Endothelial cell of umbilical vein (primary cell): ENCODE measurements at regions not wholly inside any gene's neighbourhood (a gene's known extent, or its start where the extent isn't known, plus 50 kb on each side); places are given as distances from the start of the nearest gene placed in this dataset.

Source experiments
- BruUV-seq: library from RNA; stranded (reverse); fragments of 400-500 nt; replicated peaks from 2 replicates; lab custom pipeline; 2021; lab: Mats Ljungman, UMichigan
- CTCF ChIA-PET: fragments of 300-600, 350-600 bp; sonication (Branson Sonifier 250); formaldehyde crosslinking; loops from one replicate; lab custom pipeline; 2021; ENCODE audit warnings: antibody characterized with exemption, inconsistent platforms; lab: Charles Lee
- POLR2A ChIA-PET: fragments of 300-600, 350-600 bp; sonication (Branson Sonifier 250); formaldehyde crosslinking; loops from one replicate; lab custom pipeline; 2021; ENCODE audit warnings: antibody characterized with exemption, inconsistent platforms; lab: Charles Lee
- DNase-seq: peaks from one replicate; pipeline ENCODE4 v3.0.0-alpha.2; 2011; ENCODE audit warnings: low read depth, low spot score
- FAIRE-seq: peaks from 2 replicates; lab custom pipeline; 2011; peaks lifted over from hg19 to GRCh38; lab: Jason Lieb, UNC
- H2AFZ ChIP-seq: 2 replicates; pipeline ENCODE4 v1.6.0; 2012; ENCODE audit warnings: low read depth, low read length, control low read depth, inconsistent platforms
- H3K27ac ChIP-seq: 2 replicates; pipeline ENCODE4 v1.5.1; 2011; ENCODE audit warnings: low read depth, mild to moderate bottlenecking, control low read depth, low read length, moderate library complexity; ENCODE audit not compliant: insufficient read depth
- H3K27me3 ChIP-seq, 2 experiments: 2 replicates each; pipeline versions ENCODE4 v1.6.0 to v1.6.1; 2011; ENCODE audit warnings: low read length in 2 of 2, mixed read lengths in 1 of 2; ENCODE audit not compliant: control insufficient read depth in 2 of 2, insufficient read depth in 2 of 2
- H3K36me3 ChIP-seq, 2 experiments: 2 replicates in 1 of 2; 3 replicates in 1 of 2; pipeline ENCODE4 v1.5.1; 2011; ENCODE audit warnings: low read length in 2 of 2, mild to moderate bottlenecking in 1 of 2, moderate library complexity in 1 of 2; ENCODE audit not compliant: control insufficient read depth in 2 of 2, insufficient read depth in 2 of 2; ENCODE audit errors: extremely low read depth in 1 of 2
- H3K4me1 ChIP-seq: 3 replicates; pipeline ENCODE4 v1.5.1; 2011; ENCODE audit warnings: mild to moderate bottlenecking, low read length; ENCODE audit not compliant: control insufficient read depth, insufficient read depth; ENCODE audit errors: extremely low read depth
- H3K4me2 ChIP-seq: 2 replicates; pipeline ENCODE4 v1.6.1; 2011; ENCODE audit warnings: low read length, control low read depth, mixed read lengths; ENCODE audit not compliant: insufficient read depth
- H3K4me3 ChIP-seq, 3 experiments: fragments of 200-600 bp in 1 of 3; sonication (generic), shearing (Covaris generic) in 1 of 3; replicated peaks in 1 of 3; 2 replicates each; pipeline ENCODE4 v1.5.1; 2011 to 2016; ENCODE audit warnings: control low read depth in 3 of 3, low read length in 3 of 3, mild to moderate bottlenecking in 2 of 3, inconsistent platforms in 1 of 3, low read depth in 1 of 3, moderate library complexity in 1 of 3; ENCODE audit not compliant: insufficient read depth in 1 of 3
- H3K79me2 ChIP-seq: 2 replicates; pipeline ENCODE4 v1.6.0; 2012; ENCODE audit warnings: low read length, inconsistent platforms; ENCODE audit not compliant: control insufficient read depth, insufficient read depth
- H3K9ac ChIP-seq: replicated peaks from 2 replicates; pipeline ENCODE3; 2011; ENCODE audit warnings: low read length, control low read depth; ENCODE audit not compliant: insufficient read depth; ENCODE audit errors: extremely low read depth
- H3K9me1 ChIP-seq: replicated peaks from 3 replicates; pipeline ENCODE4 v1.6.0; 2011; ENCODE audit warnings: mild to moderate bottlenecking, low read length; ENCODE audit not compliant: control insufficient read depth, insufficient read depth; ENCODE audit errors: extremely low read depth
- H3K9me3 ChIP-seq: replicated peaks from 2 replicates; pipeline ENCODE4 v1.5.1; 2012; ENCODE audit warnings: low read length, inconsistent platforms; ENCODE audit not compliant: control insufficient read depth, insufficient read depth
- H4K20me1 ChIP-seq: replicated peaks from 2 replicates; pipeline ENCODE3; 2011; ENCODE audit warnings: mild to moderate bottlenecking, low read length; ENCODE audit not compliant: control insufficient read depth, insufficient read depth; ENCODE audit errors: extremely low read depth
- EZH2 ChIP-seq: IDR thresholded peaks from 2 replicates; pipeline ENCODE4 v1.6.1; 2012; ENCODE audit warnings: borderline replicate concordance, low read depth, mild to moderate bottlenecking, moderate library complexity, low read length, inconsistent platforms; ENCODE audit not compliant: severe bottlenecking
- FOS ChIP-seq: IDR thresholded peaks from 2 replicates; pipeline ENCODE4 v1.6.1; 2011; ENCODE audit warnings: mild to moderate bottlenecking, low read length, moderate library complexity, borderline replicate concordance; ENCODE audit not compliant: insufficient read depth
- GATA2 ChIP-seq: IDR thresholded peaks from 2 replicates; pipeline ENCODE4 v1.7.0; 2011; ENCODE audit warnings: low read depth, mild to moderate bottlenecking, moderate library complexity, mixed read lengths, low read length; ENCODE audit not compliant: insufficient read length, insufficient read depth
- JUN ChIP-seq: IDR thresholded peaks from 2 replicates; pipeline ENCODE4 v1.6.1; 2011; ENCODE audit warnings: borderline replicate concordance, low read depth; ENCODE audit not compliant: insufficient read length, insufficient read depth
- MYC ChIP-seq: IDR thresholded peaks from one replicate; pipeline ENCODE4 v1.6.1; 2011; ENCODE audit warnings: mild to moderate bottlenecking, low read depth, low read length
- POLR2A ChIP-seq: IDR thresholded peaks from 2 replicates; pipeline ENCODE4 v1.6.1; 2012; ENCODE audit warnings: low read depth, mild to moderate bottlenecking, control low read depth, low read length
- POLR2AphosphoS5 ChIP-seq: IDR thresholded peaks from 2 replicates; pipeline ENCODE4 v1.6.1; 2012; ENCODE audit warnings: low read depth, mild to moderate bottlenecking, control low read depth, low read length, moderate library complexity; ENCODE audit not compliant: insufficient read depth
- dilution Hi-C: fragments of 300-500 bp; cut with MboI; formaldehyde crosslinking; loops from one replicate; pipeline ENCODE4 v1.15.0; 2019; ENCODE audit warnings: low sequenced_read_pairs; ENCODE audit not compliant: extremely low pct_ligation_motif_present
- intact Hi-C: fragments of 100-400 bp; cut with micrococcal nuclease; formaldehyde crosslinking; loops from one replicate; pipeline ENCODE4 v1.10.0; 2022
- TF ChIP-seq, protein P1 (sequence below): IDR thresholded peaks from 2 replicates; pipeline ENCODE4 v1.6.1; 2011; ENCODE audit not compliant: insufficient read depth, insufficient read length
- TF ChIP-seq, protein P2 (sequence below), 2 donors: IDR thresholded peaks; 1 replicate in 1 of 2; 2 replicates in 1 of 2; pipeline ENCODE4 v1.5.1; 2011; ENCODE audit warnings: low read length in 2 of 2, mild to moderate bottlenecking in 2 of 2, moderate library complexity in 2 of 2, control low read depth in 1 of 2, inconsistent platforms in 1 of 2, low read depth in 1 of 2; ENCODE audit not compliant: insufficient read depth in 1 of 2; ENCODE audit errors: extremely low read depth in 1 of 2

DNA sequence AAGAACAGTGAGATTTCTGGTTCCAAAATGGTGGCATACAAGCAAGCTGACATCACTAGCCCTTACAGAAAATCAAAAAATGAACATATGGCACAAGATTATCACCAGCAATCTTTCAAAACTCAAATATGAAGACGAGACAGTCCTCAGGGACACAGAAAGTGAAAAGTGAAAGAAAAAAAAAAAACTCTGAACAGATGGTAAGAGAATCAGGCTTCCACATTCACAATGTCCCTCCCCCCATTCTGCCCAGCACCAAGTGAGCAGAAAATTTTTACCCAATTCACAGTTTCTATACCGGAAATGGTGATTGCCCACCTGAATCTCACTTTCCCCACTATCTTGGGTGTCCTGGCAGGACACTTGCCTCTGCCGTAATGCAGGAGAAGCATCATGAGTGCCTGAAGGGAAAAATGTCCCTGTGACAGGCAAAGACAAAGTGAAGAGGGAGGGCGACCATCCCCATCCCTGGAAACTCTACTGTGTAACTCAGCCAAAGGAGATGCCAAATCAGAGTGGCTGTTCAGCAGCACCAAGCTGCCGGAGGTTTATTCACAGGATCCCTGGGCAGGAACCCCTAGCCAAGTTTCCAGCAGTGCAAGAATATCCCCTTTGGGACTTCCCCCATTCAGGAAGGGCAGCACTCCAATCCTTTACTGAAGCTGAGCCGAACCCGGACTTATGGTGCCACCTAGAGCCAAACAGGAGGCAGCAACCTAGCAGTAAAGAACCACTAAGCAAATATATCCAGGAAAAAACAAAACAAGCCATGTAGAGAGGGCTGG lies 312.2 kb downstream of the LRATD1 start:
- FAIRE-seq: no peak
- dilution Hi-C loops (no loop called here), intact Hi-C loops (no loop called here)
- Histone ChIP-seq H3K36me3 (no peaks in the 10 kb centered on the region), H3K27me3 (no peaks in the 10 kb centered on the region), H4K20me1 (no peaks in the 10 kb centered on the region), H3K79me2 (no peaks in the 10 kb centered on the region), H2AFZ (no peak overlapping the region), H3K4me1 (no peaks in the 10 kb centered on the region), H3K9ac (no peak overlapping the region), H3K27ac (no peak overlapping the region), H3K4me2 (no peak overlapping the region), H3K9me3 (no peaks in the 10 kb centered on the region), H3K4me3 (no peak overlapping the region), H3K9me1 (no peaks in the 10 kb centered on the region)
- TF ChIP-seq EZH2: no peak
- TF ChIP-seq GATA2: no peak
- TF ChIP-seq, protein P1, sequence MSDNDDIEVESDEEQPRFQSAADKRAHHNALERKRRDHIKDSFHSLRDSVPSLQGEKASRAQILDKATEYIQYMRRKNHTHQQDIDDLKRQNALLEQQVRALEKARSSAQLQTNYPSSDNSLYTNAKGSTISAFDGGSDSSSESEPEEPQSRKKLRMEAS: no peak
- no peak for TF ChIP-seq FOS
- no peak for TF ChIP-seq POLR2A
- TF ChIP-seq, protein P2, sequence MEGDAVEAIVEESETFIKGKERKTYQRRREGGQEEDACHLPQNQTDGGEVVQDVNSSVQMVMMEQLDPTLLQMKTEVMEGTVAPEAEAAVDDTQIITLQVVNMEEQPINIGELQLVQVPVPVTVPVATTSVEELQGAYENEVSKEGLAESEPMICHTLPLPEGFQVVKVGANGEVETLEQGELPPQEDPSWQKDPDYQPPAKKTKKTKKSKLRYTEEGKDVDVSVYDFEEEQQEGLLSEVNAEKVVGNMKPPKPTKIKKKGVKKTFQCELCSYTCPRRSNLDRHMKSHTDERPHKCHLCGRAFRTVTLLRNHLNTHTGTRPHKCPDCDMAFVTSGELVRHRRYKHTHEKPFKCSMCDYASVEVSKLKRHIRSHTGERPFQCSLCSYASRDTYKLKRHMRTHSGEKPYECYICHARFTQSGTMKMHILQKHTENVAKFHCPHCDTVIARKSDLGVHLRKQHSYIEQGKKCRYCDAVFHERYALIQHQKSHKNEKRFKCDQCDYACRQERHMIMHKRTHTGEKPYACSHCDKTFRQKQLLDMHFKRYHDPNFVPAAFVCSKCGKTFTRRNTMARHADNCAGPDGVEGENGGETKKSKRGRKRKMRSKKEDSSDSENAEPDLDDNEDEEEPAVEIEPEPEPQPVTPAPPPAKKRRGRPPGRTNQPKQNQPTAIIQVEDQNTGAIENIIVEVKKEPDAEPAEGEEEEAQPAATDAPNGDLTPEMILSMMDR (IDR thresholded peaks at IDR 0.05; ENCODE audit: extremely low read depth in 1 of 2, insufficient read depth in 1 of 2, low read depth in 1 of 2, low read length in 2 of 2): no peak
- TF ChIP-seq JUN: no peak
- TF ChIP-seq MYC: no peak
- no peak for TF ChIP-seq POLR2AphosphoS5
- POLR2A ChIA-PET: no interaction called here
- no peak for DNase-seq
- no TSS peak for BruUV-seq
- CTCF ChIA-PET: no interaction called here
